22Rv1 (cell line): ENCODE measurements at regions not wholly inside any gene's neighbourhood (a gene's known extent, or its start where the extent isn't known, plus 50 kb on each side); places are given as distances from the start of the nearest gene placed in this dataset.

Experiments
- H3K27ac ChIP-seq: fragments of 450-650 bp; 2 replicates; pipeline ENCODE4 v1.5.1; 2017
- CTCF ChIP-seq: fragments of 450-650 bp; IDR thresholded peaks from 2 replicates; pipeline ENCODE4 v1.5.1; 2017; ENCODE audit warnings: mild to moderate bottlenecking
- ZFX ChIP-seq: fragments of 450-650 bp; IDR thresholded peaks from 2 replicates; pipeline ENCODE4 v1.6.1; 2017; ENCODE audit warnings: antibody characterized with exemption, borderline replicate concordance

- no peak overlapping the region for H3K27ac ChIP-seq
- no peak for TF ChIP-seq CTCF
- no peak for TF ChIP-seq ZFX
Measured at GRCh38 chr1:36707221-36707620, 224.5 kb upstream of the CSF3R start.

- TF ChIP-seq ZFX (no peak), CTCF (no peak)
- no peak overlapping the region for H3K27ac ChIP-seq
Measured at GRCh38 chr1:36706416-36706815, 223.7 kb upstream of the CSF3R start.

DNA sequence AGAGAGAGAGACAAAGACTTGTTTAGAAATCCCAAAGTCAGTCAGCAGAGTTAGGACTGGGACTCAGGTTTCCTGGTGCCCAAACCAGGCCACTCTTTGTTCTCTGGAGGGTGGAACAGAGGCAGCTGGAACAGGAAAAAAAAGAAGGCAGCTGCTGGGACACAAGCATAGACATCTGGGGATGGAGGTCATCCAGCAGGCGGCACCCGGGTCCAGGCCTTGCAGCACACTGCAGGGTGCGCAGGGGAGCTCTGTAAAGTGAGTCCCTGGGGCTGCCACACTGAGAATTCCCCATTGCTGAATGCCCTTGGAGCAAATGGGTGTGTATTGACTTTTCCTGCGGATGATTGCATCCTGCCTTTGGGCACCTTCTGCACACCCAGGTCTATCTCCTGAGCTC is 222.9 kb upstream of the CSF3R start:
- no peak overlapping the region for H3K27ac ChIP-seq
- no peak for TF ChIP-seq CTCF
- no peak for TF ChIP-seq ZFX

GRCh38 chr1:36703526-36704208 is 221.0 kb upstream of the CSF3R start:
- no peak overlapping the region for H3K27ac ChIP-seq
- TF ChIP-seq ZFX, result no peak
- TF ChIP-seq CTCF, result peak; percentile 98

- TF ChIP-seq CTCF, result no peak
- TF ChIP-seq ZFX, result no peak
- H3K27ac ChIP-seq, result no peak overlapping the region
Measured at GRCh38 chr1:36702963-36703362, 220.2 kb upstream of the CSF3R start.

- no peak overlapping the region for H3K27ac ChIP-seq
- TF ChIP-seq CTCF, result no peak
- TF ChIP-seq ZFX, result no peak
Measured at GRCh38 chr1:36699113-36699911, 216.6 kb upstream of the CSF3R start.
